Natural killer cell treated with Interleukin-12 subunit alpha and Interleukin-12 subunit beta and Interleukin-15 and Interleukin-18, amount 100 ng/mL, for 72 hours (primary cell): ENCODE measurements at regions not wholly inside any gene's neighbourhood (a gene's known extent, or its start where the extent isn't known, plus 50 kb on each side); places are given as distances from the start of the nearest gene placed in this dataset.
"Not testable (repeated sequence)": the region's sequence is repeated elsewhere in the genome, so short reads cannot be mapped to it uniquely, and the experiment has no call there.

Experiments used
- ATAC-seq, 2 donors: fragments of 150-1000 bp; cut with Tn5 transposase in 1 of 2; sonication (Bioruptor Pico), chemical (Tn5 transposase) in 1 of 2; 2 replicates each; pipeline ENCODE4 v1.10.0; 2021
- DNase-seq: peaks from one replicate; pipeline ENCODE4 v3.0.0; 2022; ENCODE audit warnings: low spot score
- H3K27ac Mint-ChIP-seq, 2 donors: 1 replicate in 1 of 2; 2 replicates in 1 of 2; pipeline ENCODE4 v1.8.0; 2022; ENCODE audit warnings: mixed read lengths in 2 of 2, mild to moderate bottlenecking in 1 of 2, moderate library complexity in 1 of 2
- H3K27me3 Mint-ChIP-seq, 2 donors: 1 replicate in 1 of 2; 2 replicates in 1 of 2; pipeline ENCODE4 v1.8.0; 2022; ENCODE audit warnings: mixed read lengths in 2 of 2
- H3K36me3 Mint-ChIP-seq: one replicate; pipeline ENCODE4 v1.8.0; 2022; ENCODE audit warnings: mixed read lengths
- H3K4me1 Mint-ChIP-seq, 2 donors: 1 replicate in 1 of 2; 2 replicates in 1 of 2; pipeline ENCODE4 v1.8.0; 2022; ENCODE audit warnings: low read depth in 2 of 2, mixed read lengths in 2 of 2, mild to moderate bottlenecking in 1 of 2
- H3K4me3 Mint-ChIP-seq: one replicate; pipeline ENCODE4 v1.8.0; 2022; ENCODE audit warnings: mixed read lengths
- H3K9me3 Mint-ChIP-seq: 2 replicates; pipeline ENCODE4 v1.8.0; 2022; ENCODE audit warnings: mixed read lengths

GRCh38 chr3:181917027-181917426 is 205.3 kb downstream of the SOX2 start:
- no peak overlapping the region for H3K4me3 Mint-ChIP-seq
- DNase-seq (no peak), ATAC-seq (no peak)
- H3K27me3 Mint-ChIP-seq: no peaks in the 10 kb centered on the region
- no peaks in the 10 kb centered on the region for H3K4me1 Mint-ChIP-seq
- H3K27ac Mint-ChIP-seq: no peak overlapping the region
- no peaks in the 10 kb centered on the region for H3K36me3 Mint-ChIP-seq
- peaks cover 9% of the 10 kb centered on the region for H3K9me3 Mint-ChIP-seq

- Mint-ChIP-seq H3K27me3 (no peaks in the 10 kb centered on the region), H3K4me1 (no peaks in the 10 kb centered on the region), H3K36me3 (no peaks in the 10 kb centered on the region), H3K27ac (no peak overlapping the region), H3K9me3 (peaks cover 9% of the 10 kb centered on the region), H3K4me3 (no peak overlapping the region)
- no peak for ATAC-seq
- no peak for DNase-seq
These were observed 207.7 kb downstream of the SOX2 start for GRCh38 chr3:181919375-181919774.

GRCh38 chr3:181920409-181920808 is 208.7 kb downstream of the SOX2 start:
- no peaks in the 10 kb centered on the region for H3K27me3 Mint-ChIP-seq

GRCh38 chr3:181921220-181921619 is 209.5 kb downstream of the SOX2 start:
- H3K4me3 Mint-ChIP-seq: no peak overlapping the region
- no peak overlapping the region for H3K27ac Mint-ChIP-seq
- peaks cover 5% of the 10 kb centered on the region for H3K9me3 Mint-ChIP-seq
- ATAC-seq (no peak), DNase-seq (no peak)
- no peaks in the 10 kb centered on the region for H3K36me3 Mint-ChIP-seq
- H3K4me1 Mint-ChIP-seq: no peaks in the 10 kb centered on the region
- H3K27me3 Mint-ChIP-seq: no peaks in the 10 kb centered on the region

More at GRCh38 chr3:181920409-181920808, 208.7 kb downstream of the SOX2 start:
- H3K9me3 Mint-ChIP-seq: peaks cover 6% of the 10 kb centered on the region
- H3K4me1 Mint-ChIP-seq: no peaks in the 10 kb centered on the region
- H3K4me3 Mint-ChIP-seq: no peak overlapping the region
- no peaks in the 10 kb centered on the region for H3K36me3 Mint-ChIP-seq
- H3K27ac Mint-ChIP-seq: no peak overlapping the region
- ATAC-seq: no peak
- no peak for DNase-seq

- not testable (repeated sequence) for H3K9me3 Mint-ChIP-seq, H3K27me3 Mint-ChIP-seq, DNase-seq, H3K36me3 Mint-ChIP-seq, H3K4me1 Mint-ChIP-seq, H3K4me3 Mint-ChIP-seq, ATAC-seq, H3K27ac Mint-ChIP-seq
These were observed 214.1 kb downstream of the SOX2 start for GRCh38 chr3:181925841-181926240.

- ATAC-seq: no peak
- Mint-ChIP-seq H3K36me3 (no peaks in the 10 kb centered on the region), H3K4me3 (no peak overlapping the region), H3K9me3 (peaks cover 13% of the 10 kb centered on the region), H3K27ac (no peak overlapping the region), H3K4me1 (no peaks in the 10 kb centered on the region), H3K27me3 (no peaks in the 10 kb centered on the region)
- DNase-seq: no peak
These were observed 217.8 kb downstream of the SOX2 start for GRCh38 chr3:181929501-181929900.

- no peak for ATAC-seq
- no peaks in the 10 kb centered on the region for H3K36me3 Mint-ChIP-seq
These were observed 218.4 kb downstream of the SOX2 start for GRCh38 chr3:181930105-181930504.

GRCh38 chr3:181932039-181932438 is 220.3 kb downstream of the SOX2 start:
- H3K4me1 Mint-ChIP-seq: no peaks in the 10 kb centered on the region
- H3K36me3 Mint-ChIP-seq: no peaks in the 10 kb centered on the region
- DNase-seq: no peak
- no peak overlapping the region for H3K27ac Mint-ChIP-seq
- ATAC-seq: no peak
- H3K27me3 Mint-ChIP-seq: no peaks in the 10 kb centered on the region
- H3K4me3 Mint-ChIP-seq: no peak overlapping the region
- H3K9me3 Mint-ChIP-seq: peaks cover 13% of the 10 kb centered on the region

More at GRCh38 chr3:181930105-181930504, 218.4 kb downstream of the SOX2 start:
- Mint-ChIP-seq H3K27me3 (no peaks in the 10 kb centered on the region), H3K9me3 (peaks cover 13% of the 10 kb centered on the region), H3K4me3 (no peak overlapping the region), H3K4me1 (no peaks in the 10 kb centered on the region), H3K27ac (no peak overlapping the region)
- DNase-seq: no peak

- H3K4me3 Mint-ChIP-seq: no peak overlapping the region
- H3K27me3 Mint-ChIP-seq: no peaks in the 10 kb centered on the region
- no peaks in the 10 kb centered on the region for H3K36me3 Mint-ChIP-seq
- no peak for DNase-seq
- H3K9me3 Mint-ChIP-seq: peaks cover 13% of the 10 kb centered on the region
- no peak for ATAC-seq
- H3K4me1 Mint-ChIP-seq: no peaks in the 10 kb centered on the region
- no peak overlapping the region for H3K27ac Mint-ChIP-seq
These were observed 221.4 kb downstream of the SOX2 start for GRCh38 chr3:181933052-181933618.

GRCh38 chr3:181935915-181936314 is 224.2 kb downstream of the SOX2 start:
- ATAC-seq (no peak), DNase-seq (no peak)
- H3K4me3 Mint-ChIP-seq: no peak overlapping the region
- H3K36me3 Mint-ChIP-seq: no peaks in the 10 kb centered on the region
- no peaks in the 10 kb centered on the region for H3K27me3 Mint-ChIP-seq
- peaks cover 4% of the 10 kb centered on the region for H3K9me3 Mint-ChIP-seq
- no peaks in the 10 kb centered on the region for H3K4me1 Mint-ChIP-seq
- H3K27ac Mint-ChIP-seq: no peak overlapping the region

- peaks cover 4% of the 10 kb centered on the region for H3K9me3 Mint-ChIP-seq
- no peaks in the 10 kb centered on the region for H3K27me3 Mint-ChIP-seq
These were observed 225.0 kb downstream of the SOX2 start for GRCh38 chr3:181936774-181937173.

GRCh38 chr3:181938580-181938979 is 226.9 kb downstream of the SOX2 start:
- H3K4me1 Mint-ChIP-seq, H3K27ac Mint-ChIP-seq, ATAC-seq, H3K36me3 Mint-ChIP-seq, DNase-seq, H3K9me3 Mint-ChIP-seq, H3K4me3 Mint-ChIP-seq, H3K27me3 Mint-ChIP-seq: not testable (repeated sequence)

More at GRCh38 chr3:181936774-181937173, 225.0 kb downstream of the SOX2 start:
- no peak overlapping the region for H3K27ac Mint-ChIP-seq
- ATAC-seq (no peak), DNase-seq (no peak)
- no peaks in the 10 kb centered on the region for H3K36me3 Mint-ChIP-seq
- H3K4me3 Mint-ChIP-seq: no peak overlapping the region
- no peaks in the 10 kb centered on the region for H3K4me1 Mint-ChIP-seq

- Mint-ChIP-seq H3K4me1 (no peaks in the 10 kb centered on the region), H3K27me3 (no peaks in the 10 kb centered on the region), H3K9me3 (no peaks in the 10 kb centered on the region), H3K27ac (no peak overlapping the region), H3K36me3 (no peaks in the 10 kb centered on the region), H3K4me3 (no peak overlapping the region)
- no peak for ATAC-seq
- no peak for DNase-seq
These were observed 229.0 kb downstream of the SOX2 start for GRCh38 chr3:181940703-181941102.

GRCh38 chr3:181941250-181941649 is 229.5 kb downstream of the SOX2 start:
- no peak for ATAC-seq
- Mint-ChIP-seq H3K27me3 (no peaks in the 10 kb centered on the region), H3K9me3 (peaks cover under 1% of the 10 kb centered on the region), H3K4me1 (no peaks in the 10 kb centered on the region), H3K27ac (no peak overlapping the region), H3K4me3 (no peak overlapping the region), H3K36me3 (no peaks in the 10 kb centered on the region)
- no peak for DNase-seq

GRCh38 chr3:181943285-181943684 is 231.6 kb downstream of the SOX2 start:
- Mint-ChIP-seq H3K27me3 (no peaks in the 10 kb centered on the region), H3K36me3 (no peaks in the 10 kb centered on the region), H3K27ac (no peak overlapping the region), H3K4me1 (no peaks in the 10 kb centered on the region), H3K9me3 (peaks cover 3% of the 10 kb centered on the region), H3K4me3 (no peak overlapping the region)
- DNase-seq (no peak), ATAC-seq (no peak)
